ENCODE measurements at regions not wholly inside any gene's neighbourhood (a gene's known extent, or its start where the extent isn't known, plus 50 kb on each side); places are given as distances from the start of the nearest gene placed in this dataset.

GRCh38 chr2:13574831-13575230 lies 858.1 kb downstream of the TRIB2 start:
- in situ Hi-C loops (cut with HindIII; ENCODE audit: low sequenced_read_pairs): no loop called here

GRCh38 chr2:13576406-13577036 lies 859.8 kb downstream of the TRIB2 start:
- in situ Hi-C loops (cut with HindIII; ENCODE audit: low sequenced_read_pairs): no loop called here
- no peak overlapping the region for H3K4me3 ChIP-seq (ENCODE audit: low read depth, low read length)
- DNase-seq (ENCODE audit: low read depth, low spot score): no peak
- TF ChIP-seq CTCF (IDR thresholded peaks at IDR 0.05; ENCODE audit: low read depth, low read length): no peak

More at GRCh38 chr2:13574831-13575230, 858.1 kb downstream of the TRIB2 start:
- no peak for DNase-seq (ENCODE audit: low read depth, low spot score)
- H3K4me3 ChIP-seq (ENCODE audit: low read depth, low read length): no peak overlapping the region
- no peak for TF ChIP-seq CTCF (IDR thresholded peaks at IDR 0.05; ENCODE audit: low read depth, low read length)

- TF ChIP-seq CTCF (IDR thresholded peaks at IDR 0.05; ENCODE audit: low read depth, low read length): no peak
- in situ Hi-C loops (cut with HindIII; ENCODE audit: low sequenced_read_pairs): no loop called here
- DNase-seq (ENCODE audit: low read depth, low spot score): no peak
These were observed 861.8 kb downstream of the TRIB2 start for GRCh38 chr2:13578547-13578946.

GRCh38 chr2:13581471-13581870 lies 864.7 kb downstream of the TRIB2 start:
- H3K4me3 ChIP-seq (ENCODE audit: low read depth, low read length): no peak overlapping the region
- TF ChIP-seq CTCF (IDR thresholded peaks at IDR 0.05; ENCODE audit: low read depth, low read length): peak; percentile 10
- no peak for DNase-seq (ENCODE audit: low read depth, low spot score)
- in situ Hi-C loops (cut with HindIII; ENCODE audit: low sequenced_read_pairs): no loop called here

More at GRCh38 chr2:13578547-13578946, 861.8 kb downstream of the TRIB2 start:
- no peak overlapping the region for H3K4me3 ChIP-seq (ENCODE audit: low read depth, low read length)

- peak; percentile 33 for DNase-seq (ENCODE audit: low read depth, low spot score)
- no peak overlapping the region for H3K4me3 ChIP-seq (ENCODE audit: low read depth, low read length)
- TF ChIP-seq CTCF (IDR thresholded peaks at IDR 0.05; ENCODE audit: low read depth, low read length): no peak
- in situ Hi-C loops (cut with HindIII; ENCODE audit: low sequenced_read_pairs): no loop called here
These were observed 866.9 kb downstream of the TRIB2 start for GRCh38 chr2:13583609-13584008.

GRCh38 chr2:13584020-13584419 lies 867.3 kb downstream of the TRIB2 start:
- TF ChIP-seq CTCF (IDR thresholded peaks at IDR 0.05; ENCODE audit: low read depth, low read length): no peak
- in situ Hi-C loops (cut with HindIII; ENCODE audit: low sequenced_read_pairs): no loop called here
- no peak overlapping the region for H3K4me3 ChIP-seq (ENCODE audit: low read depth, low read length)
- no peak for DNase-seq (ENCODE audit: low read depth, low spot score)

Data from astrocyte of the spinal cord (primary cell).